ENCODE measurements at regions not wholly inside any gene's neighbourhood (a gene's known extent, or its start where the extent isn't known, plus 50 kb on each side); places are given as distances from the start of the nearest gene placed in this dataset.

DNA sequence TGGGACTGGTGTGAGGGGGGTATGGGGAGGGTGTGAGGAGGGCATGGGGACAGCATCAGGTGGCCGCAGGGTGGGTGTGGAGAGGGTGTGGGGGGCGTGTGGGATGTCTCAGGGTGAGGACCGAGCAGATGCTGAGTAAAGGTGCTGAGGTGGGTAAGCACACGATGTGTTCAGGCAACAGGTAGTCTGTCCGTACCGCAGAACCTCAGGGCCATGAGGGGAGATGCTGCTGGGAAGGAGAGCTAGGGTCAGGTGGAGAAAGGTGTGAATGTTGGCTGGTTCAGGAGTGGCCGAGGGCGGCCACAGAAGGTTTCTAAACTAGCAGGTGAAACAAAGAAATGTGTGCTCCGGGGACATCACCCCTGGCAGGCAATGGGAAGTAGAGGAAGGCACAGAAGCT is 80.0 kb upstream of the CDH5 start:
- H3K9me3 Mint-ChIP-seq = peaks cover 10% of the 10 kb centered on the region
- peaks cover 6% of the 10 kb centered on the region for H3K27me3 Mint-ChIP-seq (ENCODE audit: low read depth)
- TF ChIP-seq, protein P1, sequence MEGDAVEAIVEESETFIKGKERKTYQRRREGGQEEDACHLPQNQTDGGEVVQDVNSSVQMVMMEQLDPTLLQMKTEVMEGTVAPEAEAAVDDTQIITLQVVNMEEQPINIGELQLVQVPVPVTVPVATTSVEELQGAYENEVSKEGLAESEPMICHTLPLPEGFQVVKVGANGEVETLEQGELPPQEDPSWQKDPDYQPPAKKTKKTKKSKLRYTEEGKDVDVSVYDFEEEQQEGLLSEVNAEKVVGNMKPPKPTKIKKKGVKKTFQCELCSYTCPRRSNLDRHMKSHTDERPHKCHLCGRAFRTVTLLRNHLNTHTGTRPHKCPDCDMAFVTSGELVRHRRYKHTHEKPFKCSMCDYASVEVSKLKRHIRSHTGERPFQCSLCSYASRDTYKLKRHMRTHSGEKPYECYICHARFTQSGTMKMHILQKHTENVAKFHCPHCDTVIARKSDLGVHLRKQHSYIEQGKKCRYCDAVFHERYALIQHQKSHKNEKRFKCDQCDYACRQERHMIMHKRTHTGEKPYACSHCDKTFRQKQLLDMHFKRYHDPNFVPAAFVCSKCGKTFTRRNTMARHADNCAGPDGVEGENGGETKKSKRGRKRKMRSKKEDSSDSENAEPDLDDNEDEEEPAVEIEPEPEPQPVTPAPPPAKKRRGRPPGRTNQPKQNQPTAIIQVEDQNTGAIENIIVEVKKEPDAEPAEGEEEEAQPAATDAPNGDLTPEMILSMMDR (conservative IDR thresholded peaks at IDR 0.05) = no peak
- no peak for DNase-seq (ENCODE audit: low read depth, low spot score)
- H3K27ac Mint-ChIP-seq (ENCODE audit: unreplicated experiment) = peak overlapping the region; percentile 43
- peaks cover 4% of the 10 kb centered on the region for H3K36me3 Mint-ChIP-seq (ENCODE audit: low read depth)
- no peak overlapping the region for H3K4me3 Mint-ChIP-seq
- peaks cover 5% of the 10 kb centered on the region for H3K4me1 Mint-ChIP-seq

DNA sequence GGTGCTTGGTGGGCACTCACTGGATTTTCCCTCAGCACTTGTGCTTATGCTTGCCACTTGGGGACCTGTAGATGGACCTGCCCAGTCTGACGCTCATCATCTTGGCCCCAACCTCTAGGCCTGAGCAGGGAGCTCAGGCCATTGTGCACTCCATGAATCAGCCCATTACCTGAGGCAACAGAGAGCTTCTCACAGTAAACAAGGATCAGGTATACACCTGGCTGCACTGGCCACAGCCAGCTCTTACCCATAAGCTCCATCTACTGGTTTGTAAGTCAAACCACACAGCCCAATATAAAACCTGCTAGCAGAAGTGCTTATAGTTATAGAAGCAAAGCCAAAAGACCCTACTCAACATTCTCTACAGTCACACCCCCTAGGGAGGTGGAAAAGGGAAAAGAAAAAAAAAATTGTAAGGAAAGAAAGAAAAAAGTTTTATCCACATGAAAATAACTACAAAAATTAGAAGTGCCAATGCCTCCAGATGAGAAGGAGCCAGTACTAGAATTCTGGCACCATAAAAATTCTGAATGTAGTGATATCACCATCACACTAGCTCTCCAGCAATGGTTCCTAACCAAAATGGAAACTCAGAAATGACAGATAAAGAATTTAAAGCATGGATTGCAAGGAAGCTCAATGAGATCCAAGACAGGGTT is 87.8 kb upstream of the CDH5 start:
- H3K27ac Mint-ChIP-seq (ENCODE audit: unreplicated experiment) = peak overlapping the region; percentile 44
- H3K4me1 Mint-ChIP-seq = peaks cover 5% of the 10 kb centered on the region
- H3K36me3 Mint-ChIP-seq (ENCODE audit: low read depth) = peaks cover 9% of the 10 kb centered on the region
- TF ChIP-seq, protein P1 (conservative IDR thresholded peaks at IDR 0.05) = no peak
- peaks cover 26% of the 10 kb centered on the region for H3K9me3 Mint-ChIP-seq
- peaks cover 13% of the 10 kb centered on the region for H3K27me3 Mint-ChIP-seq (ENCODE audit: low read depth)
- H3K4me3 Mint-ChIP-seq = no peak overlapping the region
- no peak for DNase-seq (ENCODE audit: low read depth, low spot score)

DNA sequence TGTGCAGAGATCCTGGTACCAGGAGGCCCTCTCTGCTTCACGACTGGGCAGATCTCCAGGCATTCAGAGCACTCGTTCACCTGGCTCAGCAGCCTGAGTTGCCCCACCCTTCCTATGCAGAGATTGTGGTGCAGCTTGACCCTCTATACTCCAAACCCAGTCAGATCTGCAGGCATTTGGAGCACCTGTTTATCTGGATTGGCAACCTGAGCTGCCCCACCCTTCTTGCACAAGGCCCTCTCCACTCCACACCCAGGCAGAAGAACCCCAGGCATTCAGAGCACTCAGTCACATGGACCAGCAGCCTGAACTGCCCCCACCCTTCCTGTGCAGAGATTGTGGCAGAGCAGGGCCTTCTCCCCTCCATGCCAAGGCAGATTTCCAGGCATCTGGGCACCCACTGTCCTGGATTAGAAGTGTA is 88.4 kb upstream of the CDH5 start:
- H3K27ac Mint-ChIP-seq (ENCODE audit: unreplicated experiment) = no peak overlapping the region
- H3K4me3 Mint-ChIP-seq = no peak overlapping the region
- H3K9me3 Mint-ChIP-seq = peaks cover 26% of the 10 kb centered on the region
- H3K27me3 Mint-ChIP-seq (ENCODE audit: low read depth) = peaks cover 18% of the 10 kb centered on the region
- H3K4me1 Mint-ChIP-seq = peaks cover 5% of the 10 kb centered on the region
- peaks cover 9% of the 10 kb centered on the region for H3K36me3 Mint-ChIP-seq (ENCODE audit: low read depth)
- TF ChIP-seq, protein P1 (conservative IDR thresholded peaks at IDR 0.05) = no peak
- DNase-seq (ENCODE audit: low read depth, low spot score) = no peak

DNA sequence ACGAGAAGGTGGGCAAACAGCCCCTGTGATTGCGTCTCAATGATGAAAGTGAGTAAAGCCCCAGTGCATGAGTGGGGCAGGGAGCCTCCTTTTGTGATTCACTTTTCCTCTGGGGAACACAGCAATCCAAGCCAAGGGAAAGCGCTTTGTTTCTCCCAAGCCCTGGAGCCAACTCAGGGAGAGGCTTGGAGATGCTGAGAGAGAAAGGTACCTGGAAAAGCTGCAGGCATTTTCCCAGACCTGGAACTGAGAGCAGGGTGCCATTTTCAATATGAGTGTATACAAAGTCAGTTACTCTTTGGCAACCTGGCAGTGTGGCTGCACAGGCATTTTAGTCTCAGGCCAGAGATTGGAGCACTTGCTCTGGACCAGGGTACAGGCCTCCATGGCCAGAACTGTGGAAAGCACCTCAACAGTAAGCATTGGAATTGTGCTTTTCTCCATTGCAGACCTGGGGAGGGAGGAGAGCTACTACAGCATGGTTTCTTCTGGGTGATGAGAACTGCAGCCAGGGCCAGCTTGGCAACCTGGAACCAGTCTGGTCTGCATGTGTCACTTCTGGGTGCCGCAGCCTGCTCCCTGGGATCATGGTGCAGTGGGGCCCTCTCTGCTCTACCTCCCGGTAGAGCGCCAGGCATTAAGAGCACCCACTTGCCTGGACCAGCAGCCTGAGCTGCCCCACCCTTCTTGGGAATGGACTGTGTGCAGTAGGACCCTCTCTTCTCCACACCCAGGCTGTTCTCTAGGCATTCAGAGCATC is 89.0 kb upstream of the CDH5 start:
- Mint-ChIP-seq H3K27ac (ENCODE audit: unreplicated experiment) (no peak overlapping the region), H3K36me3 (ENCODE audit: low read depth) (peaks cover 8% of the 10 kb centered on the region), H3K4me3 (no peak overlapping the region), H3K4me1 (peaks cover 5% of the 10 kb centered on the region), H3K27me3 (ENCODE audit: low read depth) (peaks cover 20% of the 10 kb centered on the region), H3K9me3 (peaks cover 25% of the 10 kb centered on the region)
- no peak for DNase-seq (ENCODE audit: low read depth, low spot score)
- TF ChIP-seq, protein P1 (conservative IDR thresholded peaks at IDR 0.05) = no peak

DNA sequence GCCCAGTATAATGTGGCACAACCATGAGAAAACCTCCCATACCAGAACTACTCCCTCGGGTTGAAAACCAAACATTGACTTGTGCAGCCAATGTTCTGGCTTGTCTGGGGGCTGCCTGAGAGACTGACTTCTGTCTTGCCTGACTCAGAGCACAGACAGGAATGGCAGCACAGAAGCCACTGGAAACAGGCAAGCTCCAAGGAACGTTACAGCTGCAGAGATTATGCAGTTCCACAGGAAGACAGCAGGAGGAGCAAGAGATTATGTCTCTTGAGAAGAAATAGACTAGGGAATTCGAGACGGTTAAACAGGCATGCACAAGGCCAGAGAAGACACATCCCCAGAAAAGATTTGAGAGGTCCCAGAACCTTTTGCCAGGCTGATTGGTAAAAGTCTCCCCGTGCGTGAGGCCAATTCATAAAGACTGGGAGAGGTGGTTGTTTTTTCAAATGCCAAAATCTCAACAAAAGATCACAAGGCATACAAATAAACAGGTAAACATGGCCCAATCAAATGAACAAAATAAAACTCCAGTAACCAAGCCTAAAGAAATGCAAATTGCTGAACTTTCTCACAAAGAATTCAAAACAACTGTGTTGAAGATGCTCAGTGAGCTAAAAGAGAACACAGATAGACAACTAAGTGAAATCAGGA is 90.6 kb upstream of the CDH5 start:
- TF ChIP-seq, protein P1 (conservative IDR thresholded peaks at IDR 0.05) = peak; percentile 62
- H3K27ac Mint-ChIP-seq (ENCODE audit: unreplicated experiment) = no peak overlapping the region
- H3K36me3 Mint-ChIP-seq (ENCODE audit: low read depth) = peaks cover 5% of the 10 kb centered on the region
- DNase-seq (ENCODE audit: low read depth, low spot score) = peak; percentile 46
- H3K4me1 Mint-ChIP-seq = peaks cover 5% of the 10 kb centered on the region
- H3K27me3 Mint-ChIP-seq (ENCODE audit: low read depth) = peaks cover 21% of the 10 kb centered on the region
- peaks cover 16% of the 10 kb centered on the region for H3K9me3 Mint-ChIP-seq
- H3K4me3 Mint-ChIP-seq = no peak overlapping the region
